ENCODE measurements at regions not wholly inside any gene's neighbourhood (a gene's known extent, or its start where the extent isn't known, plus 50 kb on each side); places are given as distances from the start of the nearest gene placed in this dataset.

DNA sequence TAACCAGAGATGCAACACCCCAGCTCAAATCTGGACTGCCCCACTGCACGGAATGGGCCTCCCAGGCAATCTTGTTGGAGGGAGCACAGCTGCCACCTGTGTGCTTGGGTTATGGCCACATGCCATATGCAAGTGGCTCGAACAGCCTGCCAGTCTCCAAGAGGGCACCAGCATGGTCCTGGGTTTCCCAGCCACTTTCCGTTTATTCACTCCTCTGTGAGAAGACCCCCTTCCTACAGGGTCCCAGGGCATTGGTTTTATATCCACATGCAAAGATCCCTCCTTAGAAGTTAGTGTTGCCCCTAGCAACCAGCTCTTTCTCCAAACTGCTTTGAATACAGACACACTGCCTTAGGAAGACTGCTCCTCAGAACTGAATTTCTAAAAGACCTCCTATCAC, 487.8 kb downstream of the BUD13 start:
- in situ Hi-C loops (cut with HindIII; ENCODE audit: low pct_unique_long_range_greater_than_20kb, low sequenced_read_pairs), result no loop called here
- no peak for DNase-seq (ENCODE audit: low read depth)

- DNase-seq (ENCODE audit: low read depth), result no peak
- in situ Hi-C loops (cut with HindIII; ENCODE audit: low pct_unique_long_range_greater_than_20kb, low sequenced_read_pairs), result no loop called here
Observed at GRCh38 chr11:116283300-116283699, 489.5 kb downstream of the BUD13 start.

- in situ Hi-C loops (cut with HindIII; ENCODE audit: low pct_unique_long_range_greater_than_20kb, low sequenced_read_pairs), result no loop called here
- no peak for DNase-seq (ENCODE audit: low read depth)
Observed at GRCh38 chr11:116282481-116282880, 490.3 kb downstream of the BUD13 start.

DNA sequence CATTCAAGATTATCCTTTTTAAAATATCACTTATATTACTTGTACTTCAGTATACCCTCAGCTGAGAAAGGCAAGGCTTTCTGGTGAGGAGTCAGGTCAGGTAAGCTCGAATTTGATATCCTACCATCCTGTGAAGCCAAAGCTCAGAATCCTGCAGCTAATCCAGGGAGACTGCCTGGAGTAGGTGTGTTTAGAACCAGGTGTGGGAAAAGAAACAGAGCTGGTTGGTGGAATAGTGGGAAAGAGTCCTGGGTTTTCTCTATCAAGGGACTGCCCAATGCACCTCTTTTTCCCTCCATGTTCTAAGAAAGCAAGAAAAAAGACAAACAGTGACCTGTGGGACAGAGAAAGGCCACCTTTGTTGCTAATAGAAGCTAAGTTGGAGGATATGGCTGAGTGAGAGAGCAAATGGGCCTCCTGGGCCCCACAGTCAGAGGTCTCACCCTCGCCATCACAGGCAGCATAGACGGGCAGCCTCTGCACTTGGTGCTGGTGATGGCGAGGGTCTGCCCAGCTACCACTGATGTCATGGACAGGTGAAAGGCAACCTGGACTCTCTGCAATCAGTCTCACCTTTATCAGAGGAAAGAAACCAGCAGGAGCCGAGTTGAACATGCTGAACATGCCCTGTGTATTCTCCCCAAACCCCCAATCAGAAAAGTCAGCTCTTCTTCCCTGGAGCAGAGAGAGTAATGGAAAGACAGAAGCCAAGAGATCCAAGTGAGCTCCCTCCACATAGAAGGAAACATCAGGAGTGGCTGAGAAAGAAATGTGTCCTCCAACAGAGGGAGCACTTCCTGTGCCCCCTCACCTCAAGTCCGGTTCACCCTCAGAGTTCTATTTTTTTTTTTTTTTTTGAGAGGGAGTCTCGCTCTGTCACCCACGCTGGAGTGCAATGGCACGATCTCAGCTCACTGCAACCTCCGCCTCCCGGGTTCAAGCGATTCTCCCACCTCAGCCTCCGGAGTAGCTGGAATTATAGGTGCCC, 491.3 kb downstream of the BUD13 start:
- in situ Hi-C loops (cut with HindIII; ENCODE audit: low pct_unique_long_range_greater_than_20kb, low sequenced_read_pairs), result no loop called here
- DNase-seq (ENCODE audit: low read depth), result no peak

GRCh38 chr11:116279511-116279910, 493.3 kb downstream of the BUD13 start:
- DNase-seq (ENCODE audit: low read depth), result no peak
- in situ Hi-C loops (cut with HindIII; ENCODE audit: low pct_unique_long_range_greater_than_20kb, low sequenced_read_pairs), result no loop called here

DNA sequence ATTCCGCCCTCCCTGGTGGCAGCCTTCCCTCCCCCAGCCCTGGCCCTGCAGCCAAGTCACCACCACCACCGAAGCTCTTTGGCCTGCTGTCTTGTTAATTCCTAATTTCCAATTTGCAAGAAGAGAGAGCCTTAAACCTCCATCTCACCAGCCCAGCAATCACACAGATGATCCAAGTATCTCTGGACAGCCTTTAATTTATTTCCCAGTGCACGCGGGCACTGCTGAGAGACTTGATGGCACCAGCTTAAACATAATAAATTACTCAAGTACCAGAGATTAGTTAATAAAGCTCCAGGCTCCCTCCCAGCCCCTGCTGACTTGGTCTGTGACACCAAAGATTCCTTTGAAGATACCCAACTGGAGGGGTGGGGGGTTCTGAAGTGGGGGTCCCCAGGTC, 494.7 kb downstream of the BUD13 start:
- in situ Hi-C loops (cut with HindIII; ENCODE audit: low pct_unique_long_range_greater_than_20kb, low sequenced_read_pairs), result no loop called here
- DNase-seq (ENCODE audit: low read depth), result no peak

GRCh38 chr11:116276051-116277044, 496.4 kb downstream of the BUD13 start:
- in situ Hi-C loops (cut with HindIII; ENCODE audit: low pct_unique_long_range_greater_than_20kb, low sequenced_read_pairs), result no loop called here
- peak; percentile 62 for DNase-seq (ENCODE audit: low read depth)

DNA sequence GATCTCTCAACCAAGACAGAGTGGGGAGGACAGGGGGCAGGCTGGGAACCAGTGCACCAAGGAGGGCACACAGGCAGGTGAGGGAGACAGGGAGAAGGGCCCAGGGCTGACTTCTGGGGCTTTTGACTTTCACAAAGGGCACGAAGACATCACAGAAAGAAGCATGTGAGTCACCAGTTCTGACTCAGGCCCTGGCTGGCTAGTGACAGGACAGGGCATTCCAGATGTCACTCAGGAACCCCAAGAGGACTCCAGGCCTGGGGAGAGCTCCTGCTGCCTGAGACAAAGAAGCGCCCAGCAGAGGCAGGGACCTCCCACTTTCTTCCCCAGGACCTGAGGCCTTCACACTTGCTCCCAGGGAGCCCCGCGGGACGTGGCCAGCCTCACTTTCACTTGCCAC, 497.2 kb downstream of the BUD13 start:
- in situ Hi-C loops (cut with HindIII; ENCODE audit: low pct_unique_long_range_greater_than_20kb, low sequenced_read_pairs), result no loop called here
- peak; percentile 28 for DNase-seq (ENCODE audit: low read depth)

DNA sequence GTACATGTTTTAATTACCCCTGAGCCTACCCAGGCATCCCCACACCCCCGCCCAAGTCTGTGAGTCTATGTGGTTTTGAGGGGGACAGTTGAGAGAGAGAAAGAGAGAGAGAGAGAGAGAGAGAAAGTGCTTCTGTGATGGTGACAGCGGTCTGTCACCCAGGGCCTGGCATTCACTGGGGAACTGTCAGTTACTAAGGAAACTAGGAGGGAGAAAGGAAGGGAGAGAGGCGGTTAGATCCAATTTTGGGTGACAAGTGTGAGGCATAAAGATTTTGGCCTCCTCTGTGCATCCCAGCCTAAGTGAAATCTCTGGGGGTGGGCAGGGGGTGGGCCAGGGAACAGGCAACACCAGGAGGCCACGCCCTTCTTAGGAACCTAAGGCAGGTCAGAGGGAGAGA, 498.3 kb downstream of the BUD13 start:
- in situ Hi-C loops (cut with HindIII; ENCODE audit: low pct_unique_long_range_greater_than_20kb, low sequenced_read_pairs), result no loop called here
- no peak for DNase-seq (ENCODE audit: low read depth)

DNA sequence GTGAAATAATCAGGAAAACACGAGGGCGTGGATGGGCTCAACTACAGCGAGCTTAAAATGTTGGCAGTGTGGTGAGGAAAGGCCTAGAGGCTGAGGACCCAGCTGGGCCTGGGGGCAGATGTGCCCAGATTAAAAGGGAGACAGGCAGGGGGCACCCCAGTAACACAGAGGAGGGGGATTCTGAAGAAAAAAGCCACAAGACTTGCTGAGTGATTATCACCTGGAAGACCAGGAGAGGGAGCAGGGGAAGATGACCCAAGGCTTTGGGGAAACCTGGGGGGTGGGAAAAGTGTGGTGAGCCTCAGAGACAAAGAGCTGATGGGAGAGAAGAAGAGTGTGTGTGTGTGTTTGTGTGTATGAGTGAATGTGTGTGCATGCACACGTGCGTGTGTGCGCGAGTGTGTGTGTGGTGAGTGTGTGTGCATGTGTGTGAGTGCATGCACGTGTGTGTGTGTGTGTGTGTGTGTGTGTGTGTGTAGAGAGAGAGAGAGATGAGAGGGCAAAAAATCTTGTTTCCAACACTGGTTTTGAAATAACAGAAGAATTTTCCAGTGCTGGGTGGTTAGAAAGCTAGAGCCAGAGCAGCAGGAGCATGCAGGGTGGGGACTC, 500.5 kb downstream of the BUD13 start:
- DNase-seq (ENCODE audit: low read depth), result no peak
- in situ Hi-C loops (cut with HindIII; ENCODE audit: low pct_unique_long_range_greater_than_20kb, low sequenced_read_pairs), result no loop called here

- DNase-seq (ENCODE audit: low read depth), result no peak
- in situ Hi-C loops (cut with HindIII; ENCODE audit: low pct_unique_long_range_greater_than_20kb, low sequenced_read_pairs), result no loop called here
Observed at GRCh38 chr11:116271479-116271878, 501.3 kb downstream of the BUD13 start.

GRCh38 chr11:116267146-116267545, 505.6 kb downstream of the BUD13 start:
- DNase-seq (ENCODE audit: low read depth), result no peak
- in situ Hi-C loops (cut with HindIII; ENCODE audit: low pct_unique_long_range_greater_than_20kb, low sequenced_read_pairs), result no loop called here

GRCh38 chr11:116263770-116264169, 509.0 kb downstream of the BUD13 start:
- DNase-seq (ENCODE audit: low read depth), result no peak
- in situ Hi-C loops (cut with HindIII; ENCODE audit: low pct_unique_long_range_greater_than_20kb, low sequenced_read_pairs), result no loop called here

DNA sequence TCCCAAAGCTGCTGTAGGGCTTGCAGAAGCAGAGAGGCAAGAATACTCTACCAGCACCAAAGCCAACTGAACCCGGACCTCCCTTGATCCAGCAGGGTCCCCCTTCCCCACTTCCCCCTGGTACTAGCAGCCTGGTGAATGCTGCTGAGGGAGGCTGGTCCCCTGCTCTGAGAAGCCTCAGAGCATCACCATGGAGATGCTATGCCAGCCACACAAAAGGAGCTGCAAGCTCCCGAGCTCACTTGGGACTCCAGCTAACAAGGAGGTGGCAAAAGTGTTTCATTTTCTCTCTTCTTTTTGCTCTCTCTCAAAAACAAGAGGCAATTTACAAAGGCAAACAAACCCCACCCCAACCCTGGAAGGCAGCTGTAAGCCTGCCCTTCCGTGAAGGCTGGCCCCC, 509.8 kb downstream of the BUD13 start:
- DNase-seq (ENCODE audit: low read depth), result no peak
- in situ Hi-C loops (cut with HindIII; ENCODE audit: low pct_unique_long_range_greater_than_20kb, low sequenced_read_pairs), result no loop called here

DNA sequence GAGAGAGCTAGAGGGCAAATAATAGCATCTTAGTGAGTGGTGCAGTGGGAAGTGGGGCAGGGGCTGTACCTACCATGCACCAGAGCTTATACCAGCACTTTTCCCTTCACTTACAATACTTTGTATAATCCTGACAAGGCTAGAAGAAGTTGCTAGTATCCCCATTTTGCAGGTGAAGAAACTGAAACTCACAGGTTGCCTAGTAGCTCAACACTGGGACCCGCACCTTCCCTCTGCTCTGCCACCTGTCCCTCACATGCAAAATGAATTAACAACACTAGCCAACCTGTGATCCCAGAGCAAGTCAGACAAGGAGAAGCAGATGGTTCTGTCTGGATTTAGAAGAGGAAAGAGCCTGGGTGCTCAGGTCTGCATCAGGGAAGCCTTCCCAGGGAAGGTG, 510.4 kb downstream of the BUD13 start:
- DNase-seq (ENCODE audit: low read depth), result no peak
- in situ Hi-C loops (cut with HindIII; ENCODE audit: low pct_unique_long_range_greater_than_20kb, low sequenced_read_pairs), result no loop called here

DNA sequence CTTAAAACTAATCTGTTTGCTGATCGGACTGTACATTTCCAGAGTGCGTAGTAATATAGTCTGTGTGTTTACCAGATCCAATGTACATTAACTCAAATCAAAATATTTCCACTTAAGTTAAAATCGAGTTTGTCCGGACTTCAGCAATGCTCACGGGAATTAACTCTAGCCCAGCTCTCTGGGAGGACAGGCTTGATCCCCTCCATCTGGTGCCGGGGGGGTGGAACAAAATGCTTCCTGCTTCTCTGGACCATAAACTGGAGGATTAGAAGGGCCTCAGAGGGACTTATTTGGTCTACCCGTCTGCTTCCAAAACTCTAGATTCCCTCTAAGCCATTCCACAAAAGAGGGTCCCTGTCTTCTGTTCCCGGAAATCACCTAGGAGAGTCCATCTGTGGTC, 511.2 kb downstream of the BUD13 start:
- no peak for DNase-seq (ENCODE audit: low read depth)
- in situ Hi-C loops (cut with HindIII; ENCODE audit: low pct_unique_long_range_greater_than_20kb, low sequenced_read_pairs), result no loop called here

DNA sequence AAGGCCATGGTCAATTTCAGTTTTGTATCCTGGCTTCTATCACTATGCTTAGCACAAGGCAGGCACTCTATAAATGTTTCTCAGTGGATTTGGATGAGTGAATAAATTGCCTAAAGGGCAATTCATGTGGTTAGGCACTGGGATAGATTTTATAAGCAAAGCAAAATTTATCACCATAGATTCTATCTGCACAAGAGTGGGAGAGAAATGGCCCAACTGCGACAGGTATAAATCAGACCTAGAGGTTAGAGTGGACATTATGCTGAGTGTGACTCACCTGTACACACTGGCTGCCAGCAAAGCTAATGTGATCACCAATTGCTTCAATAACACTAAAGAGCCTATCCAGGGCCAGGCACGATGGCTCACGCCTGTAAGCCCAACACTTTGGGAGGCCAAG, 514.0 kb downstream of the BUD13 start:
- DNase-seq (ENCODE audit: low read depth), result no peak
- in situ Hi-C loops (cut with HindIII; ENCODE audit: low pct_unique_long_range_greater_than_20kb, low sequenced_read_pairs), result no loop called here

- in situ Hi-C loops (cut with HindIII; ENCODE audit: low pct_unique_long_range_greater_than_20kb, low sequenced_read_pairs), result no loop called here
- DNase-seq (ENCODE audit: low read depth), result no peak
Observed at GRCh38 chr11:116257883-116258282, 514.9 kb downstream of the BUD13 start.

DNA sequence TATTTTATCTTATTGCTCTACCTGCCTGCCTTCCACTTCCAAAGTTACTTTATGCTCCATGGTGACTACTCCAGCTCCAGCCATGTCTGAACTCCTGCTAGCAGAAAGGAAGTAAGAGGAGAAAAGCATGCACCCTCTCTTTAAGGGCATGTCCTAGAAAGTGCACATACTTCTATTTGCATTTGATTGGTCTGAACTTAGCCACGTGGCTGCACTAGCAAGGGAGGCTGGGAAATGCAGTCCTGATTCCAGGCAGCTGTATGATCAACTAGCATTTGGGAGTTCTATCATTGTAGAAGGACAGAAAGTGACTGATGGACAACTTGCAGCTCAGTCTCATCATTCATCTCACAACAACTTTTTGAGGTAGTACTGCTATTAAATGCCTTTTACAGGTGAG, 515.7 kb downstream of the BUD13 start:
- DNase-seq (ENCODE audit: low read depth), result no peak
- in situ Hi-C loops (cut with HindIII; ENCODE audit: low pct_unique_long_range_greater_than_20kb, low sequenced_read_pairs), result no loop called here

Data from Caki2 (cell line).